ENCODE measurements at regions not wholly inside any gene's neighbourhood (a gene's known extent, or its start where the extent isn't known, plus 50 kb on each side); places are given as distances from the start of the nearest gene placed in this dataset.
"Not testable (repeated sequence)": the region's sequence is repeated elsewhere in the genome, so short reads cannot be mapped to it uniquely, and the experiment has no call there.

GRCh38 chr7:86453454-86453853 lies 190.3 kb upstream of the GRM3 start:
- no peak for TF ChIP-seq CTCF (IDR thresholded peaks at IDR 0.05; ENCODE audit: low read depth, low read length)
- no peak for TF ChIP-seq MAX (IDR thresholded peaks at IDR 0.05; ENCODE audit: low read depth, low read length)
- TF ChIP-seq POLR2A (IDR thresholded peaks at IDR 0.05; ENCODE audit: extremely low read depth, insufficient read length) = no peak
- no peak for TF ChIP-seq MYC (IDR thresholded peaks at IDR 0.05; ENCODE audit: low read depth, low read length)
- H3K4me3 ChIP-seq (ENCODE audit: low read depth, low read length) = no peak overlapping the region
- DNase-seq (ENCODE audit: low read depth) = no peak

GRCh38 chr7:86448856-86449255 lies 194.9 kb upstream of the GRM3 start:
- no peak overlapping the region for H3K4me3 ChIP-seq (ENCODE audit: low read depth, low read length)
- no peak for DNase-seq (ENCODE audit: low read depth)
- no peak for TF ChIP-seq CTCF (IDR thresholded peaks at IDR 0.05; ENCODE audit: low read depth, low read length)
- no peak for TF ChIP-seq MAX (IDR thresholded peaks at IDR 0.05; ENCODE audit: low read depth, low read length)
- TF ChIP-seq MYC (IDR thresholded peaks at IDR 0.05; ENCODE audit: low read depth, low read length) = no peak
- no peak for TF ChIP-seq POLR2A (IDR thresholded peaks at IDR 0.05; ENCODE audit: extremely low read depth, insufficient read length)

GRCh38 chr7:86445285-86445684 lies 198.4 kb upstream of the GRM3 start:
- DNase-seq (ENCODE audit: low read depth) = no peak
- TF ChIP-seq POLR2A (IDR thresholded peaks at IDR 0.05; ENCODE audit: extremely low read depth, insufficient read length) (no peak), CTCF (IDR thresholded peaks at IDR 0.05; ENCODE audit: low read depth, low read length) (no peak), MAX (IDR thresholded peaks at IDR 0.05; ENCODE audit: low read depth, low read length) (no peak), MYC (IDR thresholded peaks at IDR 0.05; ENCODE audit: low read depth, low read length) (no peak)
- H3K4me3 ChIP-seq (ENCODE audit: low read depth, low read length) = no peak overlapping the region

- no peak overlapping the region for H3K4me3 ChIP-seq (ENCODE audit: low read depth, low read length)
- no peak for DNase-seq (ENCODE audit: low read depth)
- TF ChIP-seq CTCF (IDR thresholded peaks at IDR 0.05; ENCODE audit: low read depth, low read length) (no peak), POLR2A (IDR thresholded peaks at IDR 0.05; ENCODE audit: extremely low read depth, insufficient read length) (no peak), MYC (IDR thresholded peaks at IDR 0.05; ENCODE audit: low read depth, low read length) (no peak), MAX (IDR thresholded peaks at IDR 0.05; ENCODE audit: low read depth, low read length) (no peak)
These were observed 199.5 kb upstream of the GRM3 start for GRCh38 chr7:86444245-86444644.

- DNase-seq (ENCODE audit: low read depth); H3K4me3 ChIP-seq (ENCODE audit: low read depth, low read length): not testable (repeated sequence)
These were observed 203.3 kb upstream of the GRM3 start for GRCh38 chr7:86440420-86440819.

GRCh38 chr7:86437951-86438450 lies 205.7 kb upstream of the GRM3 start:
- DNase-seq (ENCODE audit: low read depth) = no peak
- no peak for TF ChIP-seq MAX (IDR thresholded peaks at IDR 0.05; ENCODE audit: low read depth, low read length)
- no peak for TF ChIP-seq MYC (IDR thresholded peaks at IDR 0.05; ENCODE audit: low read depth, low read length)
- no peak for TF ChIP-seq CTCF (IDR thresholded peaks at IDR 0.05; ENCODE audit: low read depth, low read length)
- no peak for TF ChIP-seq POLR2A (IDR thresholded peaks at IDR 0.05; ENCODE audit: extremely low read depth, insufficient read length)
- H3K4me3 ChIP-seq (ENCODE audit: low read depth, low read length) = no peak overlapping the region

Measured in NB4 (cell line).